ENCODE measurements at regions not wholly inside any gene's neighbourhood (a gene's known extent, or its start where the extent isn't known, plus 50 kb on each side); places are given as distances from the start of the nearest gene placed in this dataset.

GRCh38 chr3:170734043-170734734 is 135.8 kb downstream of the RPL22L1 start:
- TF ChIP-seq CTCF (conservative IDR thresholded peaks at IDR 0.05; ENCODE audit: low read depth, low read length) = no peak
- TF ChIP-seq EZH2 (IDR thresholded peaks at IDR 0.05; ENCODE audit: borderline replicate concordance, low read depth, low read length, poor library complexity, severe bottlenecking) = no peak

All from A673 (cell line).